ENCODE measurements at regions not wholly inside any gene's neighbourhood (a gene's known extent, or its start where the extent isn't known, plus 50 kb on each side); places are given as distances from the start of the nearest gene placed in this dataset.
"Not testable (repeated sequence)": the region's sequence is repeated elsewhere in the genome, so short reads cannot be mapped to it uniquely, and the experiment has no call there.

GRCh38 chr5:99509064-99509463 lies 580.3 kb upstream of the CHD1 start:
- not testable (repeated sequence) for DNase-seq (ENCODE audit: low spot score)

GRCh38 chr5:99495456-99495855 lies 566.6 kb upstream of the CHD1 start:
- not testable (repeated sequence) for DNase-seq (ENCODE audit: low spot score)

GRCh38 chr5:99478450-99478849 lies 549.6 kb upstream of the CHD1 start:
- DNase-seq (ENCODE audit: low spot score): not testable (repeated sequence)

GRCh38 chr5:99473328-99473727 lies 544.5 kb upstream of the CHD1 start:
- not testable (repeated sequence) for DNase-seq (ENCODE audit: low spot score)

GRCh38 chr5:99471726-99472125 lies 542.9 kb upstream of the CHD1 start:
- not testable (repeated sequence) for DNase-seq (ENCODE audit: low spot score)

GRCh38 chr5:99471178-99471577 lies 542.4 kb upstream of the CHD1 start:
- not testable (repeated sequence) for DNase-seq (ENCODE audit: low spot score)

GRCh38 chr5:99470636-99471035 lies 541.8 kb upstream of the CHD1 start:
- DNase-seq (ENCODE audit: low spot score): not testable (repeated sequence)

GRCh38 chr5:99460701-99461100 lies 531.9 kb upstream of the CHD1 start:
- no peak for DNase-seq (ENCODE audit: low spot score)
- TF ChIP-seq CTCF (IDR thresholded peaks at IDR 0.05; ENCODE audit: extremely low read depth, missing control alignments): no peak

GRCh38 chr5:99453196-99453595 lies 524.4 kb upstream of the CHD1 start:
- DNase-seq (ENCODE audit: low spot score): no peak

GRCh38 chr5:99449786-99450185 lies 521.0 kb upstream of the CHD1 start:
- no peak for DNase-seq (ENCODE audit: low spot score)
- no peak for TF ChIP-seq CTCF (IDR thresholded peaks at IDR 0.05; ENCODE audit: extremely low read depth, missing control alignments)

More at GRCh38 chr5:99453196-99453595, 524.4 kb upstream of the CHD1 start:
- TF ChIP-seq CTCF (IDR thresholded peaks at IDR 0.05; ENCODE audit: extremely low read depth, missing control alignments): no peak

- no peak for DNase-seq (ENCODE audit: low spot score)
- no peak for TF ChIP-seq CTCF (IDR thresholded peaks at IDR 0.05; ENCODE audit: extremely low read depth, missing control alignments)
Observed at GRCh38 chr5:99445805-99446204, 517.0 kb upstream of the CHD1 start.

- no peak for DNase-seq (ENCODE audit: low spot score)
- TF ChIP-seq CTCF (IDR thresholded peaks at IDR 0.05; ENCODE audit: extremely low read depth, missing control alignments): no peak
Observed at GRCh38 chr5:99441235-99441634, 512.4 kb upstream of the CHD1 start.

Data from GM20000 (cell line).